IPS-18c (cell line): ENCODE measurements at regions not wholly inside any gene's neighbourhood (a gene's known extent, or its start where the extent isn't known, plus 50 kb on each side); places are given as distances from the start of the nearest gene placed in this dataset.

Experiments used
- H3K4me3 ChIP-seq: 2 replicates; pipeline ENCODE4 v1.7.0; 2013; ENCODE audit warnings: low read depth, mild to moderate bottlenecking, low read length, moderate library complexity; ENCODE audit not compliant: insufficient read depth
- H3K9me3 ChIP-seq: one replicate; pipeline ENCODE4 v1.6.1; 2013; ENCODE audit warnings: mild to moderate bottlenecking, low read length, moderate library complexity; ENCODE audit not compliant: control insufficient read depth, insufficient read depth

GRCh38 chr5:144060598-144060997 is 109.9 kb downstream of the YIPF5 start:
- Histone ChIP-seq H3K9me3 (peaks cover 6% of the 10 kb centered on the region), H3K4me3 (no peak overlapping the region)

- Histone ChIP-seq H3K4me3 (no peak overlapping the region), H3K9me3 (no peaks in the 10 kb centered on the region)
These were observed 104.7 kb downstream of the YIPF5 start for GRCh38 chr5:144065786-144066185.

- Histone ChIP-seq H3K9me3 (no peaks in the 10 kb centered on the region), H3K4me3 (no peak overlapping the region)
These were observed 97.9 kb downstream of the YIPF5 start for GRCh38 chr5:144072518-144072927.

- H3K9me3 ChIP-seq: no peaks in the 10 kb centered on the region
- H3K4me3 ChIP-seq: no peak overlapping the region
These were observed 93.9 kb downstream of the YIPF5 start for GRCh38 chr5:144076521-144077083.

- H3K4me3 ChIP-seq: no peak overlapping the region
- no peaks in the 10 kb centered on the region for H3K9me3 ChIP-seq
These were observed 87.3 kb downstream of the YIPF5 start for GRCh38 chr5:144083185-144083584.

- H3K9me3 ChIP-seq: no peaks in the 10 kb centered on the region
- no peak overlapping the region for H3K4me3 ChIP-seq
These were observed 85.5 kb downstream of the YIPF5 start for GRCh38 chr5:144084971-144085370.

- Histone ChIP-seq H3K4me3 (no peak overlapping the region), H3K9me3 (no peaks in the 10 kb centered on the region)
These were observed 85.1 kb downstream of the YIPF5 start for GRCh38 chr5:144085381-144085780.

GRCh38 chr5:144086295-144086694 is 84.2 kb downstream of the YIPF5 start:
- Histone ChIP-seq H3K9me3 (no peaks in the 10 kb centered on the region), H3K4me3 (no peak overlapping the region)

GRCh38 chr5:144087576-144087975 is 82.9 kb downstream of the YIPF5 start:
- Histone ChIP-seq H3K9me3 (no peaks in the 10 kb centered on the region), H3K4me3 (no peak overlapping the region)

- no peak overlapping the region for H3K4me3 ChIP-seq
- H3K9me3 ChIP-seq: no peaks in the 10 kb centered on the region
These were observed 82.0 kb downstream of the YIPF5 start for GRCh38 chr5:144088206-144089064.

GRCh38 chr5:144089401-144090021 is 80.9 kb downstream of the YIPF5 start:
- Histone ChIP-seq H3K9me3 (no peaks in the 10 kb centered on the region), H3K4me3 (no peak overlapping the region)

- Histone ChIP-seq H3K4me3 (no peak overlapping the region), H3K9me3 (no peaks in the 10 kb centered on the region)
These were observed 78.0 kb downstream of the YIPF5 start for GRCh38 chr5:144092508-144092907.

- no peak overlapping the region for H3K4me3 ChIP-seq
These were observed 77.1 kb downstream of the YIPF5 start for GRCh38 chr5:144093400-144093799.

GRCh38 chr5:144093868-144094267 is 76.6 kb downstream of the YIPF5 start:
- H3K4me3 ChIP-seq: no peak overlapping the region

More at GRCh38 chr5:144093400-144093799, 77.1 kb downstream of the YIPF5 start:
- no peaks in the 10 kb centered on the region for H3K9me3 ChIP-seq

GRCh38 chr5:144100702-144101101 is 69.8 kb downstream of the YIPF5 start:
- no peak overlapping the region for H3K4me3 ChIP-seq
- no peaks in the 10 kb centered on the region for H3K9me3 ChIP-seq

More at GRCh38 chr5:144093868-144094267, 76.6 kb downstream of the YIPF5 start:
- no peaks in the 10 kb centered on the region for H3K9me3 ChIP-seq

GRCh38 chr5:144101616-144102015 is 68.8 kb downstream of the YIPF5 start:
- no peaks in the 10 kb centered on the region for H3K9me3 ChIP-seq

GRCh38 chr5:144102361-144102760 is 68.1 kb downstream of the YIPF5 start:
- Histone ChIP-seq H3K9me3 (no peaks in the 10 kb centered on the region), H3K4me3 (no peak overlapping the region)

More at GRCh38 chr5:144101616-144102015, 68.8 kb downstream of the YIPF5 start:
- H3K4me3 ChIP-seq: no peak overlapping the region

- no peaks in the 10 kb centered on the region for H3K9me3 ChIP-seq
- H3K4me3 ChIP-seq: no peak overlapping the region
These were observed 67.5 kb downstream of the YIPF5 start for GRCh38 chr5:144102979-144103378.
